SK-N-SH (cell line): ENCODE measurements at regions not wholly inside any gene's neighbourhood (a gene's known extent, or its start where the extent isn't known, plus 50 kb on each side); places are given as distances from the start of the nearest gene placed in this dataset.

Experiments used
- CTCF ChIA-PET: fragments of 300-600, 350-600 bp; formaldehyde crosslinking; extraction: SDS; loops from one replicate; lab custom pipeline; 2021; lab: Yijun Ruan, JAX
- POLR2A ChIA-PET: fragments of 350-600 bp; sonication (Branson Sonifier 250); formaldehyde crosslinking; extraction: SDS; loops from one replicate; lab custom pipeline; 2020; ENCODE audit warnings: antibody characterized with exemption, inconsistent platforms; lab: Yijun Ruan, JAX
- DNase-seq: peaks from one replicate; pipeline ENCODE4 v3.0.0; 2012
- H2AFZ ChIP-seq: fragments of 200-600 bp; sonication (generic); 2 replicates; pipeline ENCODE4 v1.8.1; 2016; ENCODE audit warnings: antibody characterized with exemption, mild to moderate bottlenecking, low read depth
- H3F3A ChIP-seq: fragments of 200-600 bp; sonication (generic); replicated peaks from 2 replicates; pipeline ENCODE3; 2016; ENCODE audit warnings: antibody characterized with exemption, mild to moderate bottlenecking; ENCODE audit not compliant: insufficient read depth
- H3K27ac ChIP-seq, 2 experiments: fragments of 200-500 bp in 1 of 2; fragments of 200-600 bp in 1 of 2; sonication (Bioruptor generic) in 1 of 2; sonication (generic), shearing (Covaris generic) in 1 of 2; 2 replicates each; pipeline versions ENCODE4 v1.5.1 to v1.6.1; 2014 to 2016; ENCODE audit warnings: low read depth in 2 of 2, inconsistent platforms in 1 of 2, low read length in 1 of 2, mild to moderate bottlenecking in 1 of 2, mixed read lengths in 1 of 2
- H3K27me3 ChIP-seq: fragments of 200-600 bp; sonication (generic), shearing (Covaris generic); 2 replicates; pipeline ENCODE4 v1.6.1; 2016; ENCODE audit warnings: mixed run types; ENCODE audit not compliant: insufficient read depth
- H3K36me3 ChIP-seq, 2 experiments: fragments of 200-500 bp in 1 of 2; fragments of 200-600 bp in 1 of 2; sonication (Bioruptor generic) in 1 of 2; sonication (generic) in 1 of 2; replicated peaks in 1 of 2; 2 replicates each; pipeline versions ENCODE3 to v1.5.1; 2014 to 2016; ENCODE audit warnings: low read length in 1 of 2, mild to moderate bottlenecking in 1 of 2; ENCODE audit not compliant: insufficient read depth in 2 of 2, control insufficient read depth in 1 of 2
- H3K4me1 ChIP-seq, 2 experiments: fragments of 200-500 bp in 1 of 2; fragments of 200-600 bp in 1 of 2; sonication (Bioruptor generic) in 1 of 2; sonication (generic), shearing (Covaris generic) in 1 of 2; 2 replicates each; pipeline versions ENCODE4 v1.5.1 to v1.6.1; 2014 to 2016; ENCODE audit warnings: low read depth in 1 of 2, low read length in 1 of 2, mixed run types in 1 of 2; ENCODE audit not compliant: insufficient read depth in 2 of 2, control insufficient read depth in 1 of 2
- H3K4me2 ChIP-seq: fragments of 200-600 bp; sonication (generic), shearing (Covaris generic); 2 replicates; pipeline ENCODE4 v1.6.1; 2017; ENCODE audit warnings: mixed run types
- H3K4me3 ChIP-seq, 2 experiments: fragments of 200-500 bp in 1 of 2; fragments of 200-600 bp in 1 of 2; sonication (Bioruptor generic) in 1 of 2; sonication (generic), shearing (Covaris generic) in 1 of 2; 2 replicates each; pipeline versions ENCODE4 v1.5.1 to v1.8.1; 2014 to 2016; ENCODE audit warnings: low read depth in 2 of 2, inconsistent platforms in 1 of 2, low read length in 1 of 2, mild to moderate bottlenecking in 1 of 2, mixed read lengths in 1 of 2, moderate library complexity in 1 of 2
- H3K79me2 ChIP-seq: fragments of 200-600 bp; sonication (generic); 2 replicates; pipeline ENCODE4 v1.8.1; 2017; ENCODE audit warnings: mild to moderate bottlenecking; ENCODE audit not compliant: insufficient read depth
- H3K9ac ChIP-seq: fragments of 200-600 bp; sonication (generic); 2 replicates; pipeline ENCODE4 v1.6.1; 2017; ENCODE audit warnings: mixed run types
- H3K9me2 ChIP-seq: fragments of 200-600 bp; sonication (generic); 2 replicates; pipeline ENCODE4 v1.6.1; 2017; ENCODE audit warnings: mixed run types
- H3K9me3 ChIP-seq: fragments of 200-600 bp; sonication (generic); 2 replicates; pipeline ENCODE4 v1.6.1; 2017; ENCODE audit warnings: mixed run types, mild to moderate bottlenecking, moderate library complexity
- H4K20me1 ChIP-seq: fragments of 200-600 bp; sonication (generic); 2 replicates; pipeline ENCODE4 v1.6.1; 2017; ENCODE audit warnings: mild to moderate bottlenecking, mixed run types; ENCODE audit not compliant: insufficient read depth
- CHD2 ChIP-seq: fragments of 150-350 bp; IDR thresholded peaks from 2 replicates; pipeline ENCODE4 v1.6.1; 2018; ENCODE audit warnings: low read length; ENCODE audit not compliant: partially characterized antibody
- ELF1 ChIP-seq: IDR thresholded peaks from 2 replicates; pipeline ENCODE4 v1.4.0; 2012
- EP300 ChIP-seq, 2 experiments: IDR thresholded peaks; 2 replicates each; pipeline versions ENCODE4 v1.4.0 to v1.6.1; 2012; ENCODE audit warnings: borderline replicate concordance in 1 of 2, low read depth in 1 of 2, low read length in 1 of 2
- FOSL2 ChIP-seq: IDR thresholded peaks from 2 replicates; pipeline ENCODE4 v1.4.0; 2012; ENCODE audit warnings: low read depth, mild to moderate bottlenecking, moderate library complexity, borderline replicate concordance
- GABPA ChIP-seq: IDR thresholded peaks from 2 replicates; pipeline ENCODE4 v1.4.0; 2012; ENCODE audit warnings: low read depth, mild to moderate bottlenecking
- GATA2 ChIP-seq: sonication (generic); formaldehyde crosslinking; IDR thresholded peaks from 2 replicates; pipeline ENCODE4 v1.5.0; 2020; ENCODE audit warnings: mild to moderate bottlenecking, missing genetic modification reagents
- JUND ChIP-seq: IDR thresholded peaks from 2 replicates; pipeline ENCODE4 v1.4.0; 2012
- NRF1 ChIP-seq: IDR thresholded peaks from 2 replicates; pipeline ENCODE4 v1.6.1; 2012; ENCODE audit warnings: low read depth, mild to moderate bottlenecking, low read length
- POLR2AphosphoS5 ChIP-seq: IDR thresholded peaks from 2 replicates; pipeline ENCODE4 v1.6.1; 2012; ENCODE audit warnings: low read depth, low read length
- RCOR1 ChIP-seq: fragments of 150-350 bp; IDR thresholded peaks from 2 replicates; pipeline ENCODE4 v1.6.1; 2017; ENCODE audit warnings: antibody characterized with exemption, low read length
- SMC3 ChIP-seq: IDR thresholded peaks from 2 replicates; pipeline ENCODE4 v1.6.1; 2012; ENCODE audit warnings: low read depth, low read length, improper control_type of control experiment
- TAF1 ChIP-seq: IDR thresholded peaks from 2 replicates; pipeline ENCODE4 v1.6.1; 2012; ENCODE audit warnings: low read depth, mild to moderate bottlenecking, low read length, moderate library complexity, borderline replicate concordance
- TCF12 ChIP-seq: IDR thresholded peaks from 2 replicates; pipeline ENCODE4 v1.4.0; 2012
- YY1 ChIP-seq: IDR thresholded peaks from 2 replicates; pipeline ENCODE4 v1.4.0; 2012; ENCODE audit warnings: low read depth, mild to moderate bottlenecking
- WGBS: methylation state at CpG from one replicate; pipeline ENCODE4 v1.1.6; 2017; ENCODE audit warnings: low lambda C conversion rate; 5-methylcytosine and 5-hydroxymethylcytosine counted together
- TF ChIP-seq, protein P1 (sequence below): IDR thresholded peaks from 2 replicates; pipeline ENCODE4 v1.4.0; 2012; ENCODE audit warnings: low read depth
- TF ChIP-seq, protein P2 (sequence below): fragments of 150-350 bp; IDR thresholded peaks from 2 replicates; pipeline ENCODE4 v1.6.1; 2016; ENCODE audit warnings: mild to moderate bottlenecking, low read depth, low read length
- TF ChIP-seq, protein P3 (sequence below): IDR thresholded peaks from 2 replicates; pipeline ENCODE4 v1.6.1; 2012; ENCODE audit warnings: mild to moderate bottlenecking, low read depth, low read length, moderate library complexity
- TF ChIP-seq, protein P4 (sequence below): IDR thresholded peaks from 2 replicates; pipeline ENCODE4; 2012

DNA sequence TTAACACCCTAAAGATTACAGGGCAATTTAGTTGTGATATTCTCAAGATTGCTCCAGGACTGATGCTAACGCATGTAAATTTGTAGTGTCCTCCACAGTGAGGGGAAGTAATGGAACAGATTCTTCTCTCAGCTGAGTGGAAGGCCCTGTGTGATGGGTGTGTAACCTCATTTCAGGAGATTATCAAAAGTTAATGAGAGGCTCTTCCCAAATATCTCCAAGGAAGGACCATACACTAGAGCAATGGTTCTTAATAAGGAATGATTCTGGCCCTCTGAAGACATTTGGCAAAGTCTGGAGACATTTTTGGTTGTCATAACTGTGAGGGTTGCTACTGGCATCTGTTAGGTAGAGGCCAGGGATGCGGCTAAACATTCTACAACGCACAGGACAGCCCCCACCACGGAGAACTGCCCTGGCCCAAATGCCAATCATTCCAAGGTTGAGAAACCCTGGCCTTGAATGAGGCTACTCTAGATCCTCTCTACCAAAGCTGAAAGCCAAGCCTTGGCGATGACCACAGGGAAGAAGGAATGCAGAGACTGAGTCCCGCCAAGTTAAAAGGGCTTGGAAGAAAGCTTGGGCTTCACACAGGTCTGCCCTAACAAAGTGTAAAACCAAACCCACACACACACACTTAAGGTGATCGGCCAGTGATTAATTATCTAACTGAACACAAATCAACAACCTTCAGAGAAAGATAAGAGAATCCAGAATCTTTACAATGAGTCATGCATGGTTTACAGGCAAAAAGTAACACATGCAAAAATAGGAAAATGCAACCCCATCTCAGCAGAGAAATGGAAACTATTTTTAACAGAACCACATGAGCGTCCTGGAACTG, 135.8 kb downstream of the SYF2 start:
- Histone ChIP-seq H2AFZ (no peak overlapping the region), H3K9ac (no peak overlapping the region), H4K20me1 (no peaks in the 10 kb centered on the region), H3K79me2 (no peaks in the 10 kb centered on the region), H3K27me3 (peaks cover 9% of the 10 kb centered on the region; the same call in 1 of the 2 replicates), H3K36me3 (no peaks in the 10 kb centered on the region), H3F3A (no peaks in the 10 kb centered on the region), H3K4me2 (no peak overlapping the region), H3K9me2 (no peaks in the 10 kb centered on the region), H3K27ac (no peak overlapping the region), H3K9me3 (no peaks in the 10 kb centered on the region), H3K4me1 (peaks cover 0 to 30% of the 10 kb centered on the region in 2 experiments; a peak in 2 of 4 replicates), H3K4me3 (no peak overlapping the region)
- 43% methylated on average over 7 of the region's 8 CpGs for WGBS
- TF ChIP-seq FOSL2 (no peak), GATA2 (CRISPR knock-in tag) (no peak), ELF1 (no peak), GABPA (no peak), YY1 (no peak), NRF1 (no peak)
- TF ChIP-seq, protein P1, sequence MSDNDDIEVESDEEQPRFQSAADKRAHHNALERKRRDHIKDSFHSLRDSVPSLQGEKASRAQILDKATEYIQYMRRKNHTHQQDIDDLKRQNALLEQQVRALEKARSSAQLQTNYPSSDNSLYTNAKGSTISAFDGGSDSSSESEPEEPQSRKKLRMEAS: no peak
- TF ChIP-seq, protein P2, sequence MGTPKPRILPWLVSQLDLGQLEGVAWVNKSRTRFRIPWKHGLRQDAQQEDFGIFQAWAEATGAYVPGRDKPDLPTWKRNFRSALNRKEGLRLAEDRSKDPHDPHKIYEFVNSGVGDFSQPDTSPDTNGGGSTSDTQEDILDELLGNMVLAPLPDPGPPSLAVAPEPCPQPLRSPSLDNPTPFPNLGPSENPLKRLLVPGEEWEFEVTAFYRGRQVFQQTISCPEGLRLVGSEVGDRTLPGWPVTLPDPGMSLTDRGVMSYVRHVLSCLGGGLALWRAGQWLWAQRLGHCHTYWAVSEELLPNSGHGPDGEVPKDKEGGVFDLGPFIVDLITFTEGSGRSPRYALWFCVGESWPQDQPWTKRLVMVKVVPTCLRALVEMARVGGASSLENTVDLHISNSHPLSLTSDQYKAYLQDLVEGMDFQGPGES: no peak
- ChIA-PET POLR2A (no interaction called here), CTCF (interaction anchor here (1.0 to 5.9 kb wide), 6 partner anchors 9 to 164 kb away, joined by 3 to 85 read pairs (median 3); partner anchors contain the start of gene RUNX3)
- no peak for DNase-seq

DNA sequence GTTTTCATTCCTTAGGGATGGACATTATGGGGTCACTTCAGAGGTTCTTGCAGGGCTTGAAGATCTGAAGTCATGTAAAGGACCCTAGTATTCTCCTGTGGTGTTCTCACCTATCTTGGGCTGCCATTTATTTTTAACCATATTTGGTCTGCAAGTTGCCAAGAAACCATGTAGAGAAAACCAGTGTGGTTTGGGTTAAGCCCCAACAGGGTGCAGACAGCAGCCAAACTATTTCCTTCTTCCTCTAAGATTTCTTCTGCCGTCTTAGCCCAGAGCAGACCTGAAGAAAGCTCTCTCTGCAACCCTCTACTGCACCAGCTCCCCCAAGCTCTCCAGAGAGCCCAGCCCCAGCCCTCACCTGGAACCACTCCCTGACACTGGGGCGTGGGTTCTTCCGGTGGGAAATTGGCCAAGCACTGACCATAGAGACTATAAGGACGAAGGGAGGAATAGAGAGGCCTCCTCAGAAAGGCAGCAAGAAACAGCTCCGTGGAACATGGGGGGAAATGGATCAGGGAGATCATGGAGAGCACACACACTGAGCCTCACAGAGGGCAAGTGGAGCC, 136.6 kb downstream of the SYF2 start:
- ChIA-PET POLR2A (no interaction called here), CTCF (interaction anchor here (1.0 kb wide), 1 partner anchor 163 kb away, joined by 4 read pairs; no protein-coding TSS in a partner anchor)
- Histone ChIP-seq H3F3A (no peaks in the 10 kb centered on the region), H3K4me3 (no peak overlapping the region), H3K27me3 (peaks cover 9% of the 10 kb centered on the region; the same call in 1 of the 2 replicates), H3K27ac (no peak overlapping the region), H2AFZ (no peak overlapping the region), H3K9ac (no peak overlapping the region), H3K36me3 (no peaks in the 10 kb centered on the region), H4K20me1 (no peaks in the 10 kb centered on the region), H3K4me2 (no peak overlapping the region), H3K79me2 (no peaks in the 10 kb centered on the region), H3K9me2 (no peaks in the 10 kb centered on the region), H3K4me1 (peaks cover 0 to 38% of the 10 kb centered on the region in 2 experiments; a peak in 2 of 4 replicates), H3K9me3 (no peaks in the 10 kb centered on the region)
- no peak for DNase-seq
- 62% methylated on average over 5 of the region's 5 CpGs for WGBS
- TF ChIP-seq, protein P2: no peak
- TF ChIP-seq CHD2 (no peak), TAF1 (no peak), NRF1 (no peak), FOSL2 (no peak), EP300 (IDR thresholded peaks at IDR 0.05; ENCODE audit: borderline replicate concordance in 1 of 2, low read depth in 1 of 2, low read length in 1 of 2) (no peak), POLR2AphosphoS5 (no peak), TCF12 (no peak), RCOR1 (no peak), ELF1 (no peak), JUND (no peak), YY1 (no peak), SMC3 (no peak), GABPA (no peak)
- TF ChIP-seq, protein P3, sequence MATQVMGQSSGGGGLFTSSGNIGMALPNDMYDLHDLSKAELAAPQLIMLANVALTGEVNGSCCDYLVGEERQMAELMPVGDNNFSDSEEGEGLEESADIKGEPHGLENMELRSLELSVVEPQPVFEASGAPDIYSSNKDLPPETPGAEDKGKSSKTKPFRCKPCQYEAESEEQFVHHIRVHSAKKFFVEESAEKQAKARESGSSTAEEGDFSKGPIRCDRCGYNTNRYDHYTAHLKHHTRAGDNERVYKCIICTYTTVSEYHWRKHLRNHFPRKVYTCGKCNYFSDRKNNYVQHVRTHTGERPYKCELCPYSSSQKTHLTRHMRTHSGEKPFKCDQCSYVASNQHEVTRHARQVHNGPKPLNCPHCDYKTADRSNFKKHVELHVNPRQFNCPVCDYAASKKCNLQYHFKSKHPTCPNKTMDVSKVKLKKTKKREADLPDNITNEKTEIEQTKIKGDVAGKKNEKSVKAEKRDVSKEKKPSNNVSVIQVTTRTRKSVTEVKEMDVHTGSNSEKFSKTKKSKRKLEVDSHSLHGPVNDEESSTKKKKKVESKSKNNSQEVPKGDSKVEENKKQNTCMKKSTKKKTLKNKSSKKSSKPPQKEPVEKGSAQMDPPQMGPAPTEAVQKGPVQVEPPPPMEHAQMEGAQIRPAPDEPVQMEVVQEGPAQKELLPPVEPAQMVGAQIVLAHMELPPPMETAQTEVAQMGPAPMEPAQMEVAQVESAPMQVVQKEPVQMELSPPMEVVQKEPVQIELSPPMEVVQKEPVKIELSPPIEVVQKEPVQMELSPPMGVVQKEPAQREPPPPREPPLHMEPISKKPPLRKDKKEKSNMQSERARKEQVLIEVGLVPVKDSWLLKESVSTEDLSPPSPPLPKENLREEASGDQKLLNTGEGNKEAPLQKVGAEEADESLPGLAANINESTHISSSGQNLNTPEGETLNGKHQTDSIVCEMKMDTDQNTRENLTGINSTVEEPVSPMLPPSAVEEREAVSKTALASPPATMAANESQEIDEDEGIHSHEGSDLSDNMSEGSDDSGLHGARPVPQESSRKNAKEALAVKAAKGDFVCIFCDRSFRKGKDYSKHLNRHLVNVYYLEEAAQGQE: no peak
- TF ChIP-seq, protein P4, sequence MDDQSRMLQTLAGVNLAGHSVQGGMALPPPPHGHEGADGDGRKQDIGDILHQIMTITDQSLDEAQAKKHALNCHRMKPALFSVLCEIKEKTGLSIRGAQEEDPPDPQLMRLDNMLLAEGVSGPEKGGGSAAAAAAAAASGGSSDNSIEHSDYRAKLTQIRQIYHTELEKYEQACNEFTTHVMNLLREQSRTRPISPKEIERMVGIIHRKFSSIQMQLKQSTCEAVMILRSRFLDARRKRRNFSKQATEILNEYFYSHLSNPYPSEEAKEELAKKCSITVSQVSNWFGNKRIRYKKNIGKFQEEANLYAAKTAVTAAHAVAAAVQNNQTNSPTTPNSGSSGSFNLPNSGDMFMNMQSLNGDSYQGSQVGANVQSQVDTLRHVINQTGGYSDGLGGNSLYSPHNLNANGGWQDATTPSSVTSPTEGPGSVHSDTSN: no peak
